COLO668 (cell line): ENCODE measurements at regions not wholly inside any gene's neighbourhood (a gene's known extent, or its start where the extent isn't known, plus 50 kb on each side); places are given as distances from the start of the nearest gene placed in this dataset.

ENCODE experiments used
- DNase-seq: peaks from one replicate; lab custom pipeline; 2025; ENCODE audit not compliant: unreplicated experiment; lab: John Stamatoyannopoulos, UW

- no peak for DNase-seq
Measured at GRCh38 chr2:188199716-188200128, 92.0 kb upstream of the GULP1 start.

- DNase-seq = no peak
Measured at GRCh38 chr2:188201639-188202038, 90.0 kb upstream of the GULP1 start.

- DNase-seq = no peak
Measured at GRCh38 chr2:188202777-188203176, 88.9 kb upstream of the GULP1 start.

GRCh38 chr2:188203776-188204175 lies 87.9 kb upstream of the GULP1 start:
- DNase-seq = no peak

GRCh38 chr2:188204824-188205223 lies 86.8 kb upstream of the GULP1 start:
- DNase-seq = no peak

GRCh38 chr2:188207554-188207953 lies 84.1 kb upstream of the GULP1 start:
- DNase-seq = no peak

GRCh38 chr2:188209218-188209617 lies 82.5 kb upstream of the GULP1 start:
- no peak for DNase-seq

GRCh38 chr2:188217264-188217663 lies 74.4 kb upstream of the GULP1 start:
- DNase-seq = no peak

GRCh38 chr2:188219541-188219940 lies 72.1 kb upstream of the GULP1 start:
- DNase-seq = no peak

- DNase-seq = no peak
Measured at GRCh38 chr2:188220535-188220934, 71.1 kb upstream of the GULP1 start.

- no peak for DNase-seq
Measured at GRCh38 chr2:188227713-188228112, 64.0 kb upstream of the GULP1 start.

- DNase-seq = no peak
Measured at GRCh38 chr2:188235364-188235763, 56.3 kb upstream of the GULP1 start.

GRCh38 chr2:188238386-188238785 lies 53.3 kb upstream of the GULP1 start:
- no peak for DNase-seq
